ENCODE measurements at regions not wholly inside any gene's neighbourhood (a gene's known extent, or its start where the extent isn't known, plus 50 kb on each side); places are given as distances from the start of the nearest gene placed in this dataset.

GRCh38 chr4:96755569-96756484 lies 915.9 kb downstream of the PDHA2 start:
- no peak for TF ChIP-seq CTCF (IDR thresholded peaks at IDR 0.05)
- Histone ChIP-seq H3K27ac (no peak overlapping the region), H3K4me3 (no peak overlapping the region)
- no peak for DNase-seq (ENCODE audit: low spot score)

GRCh38 chr4:96756584-96756983 lies 916.7 kb downstream of the PDHA2 start:
- no peak for DNase-seq (ENCODE audit: low spot score)
- H3K27ac ChIP-seq: no peak overlapping the region
- H3K4me3 ChIP-seq: no peak overlapping the region
- TF ChIP-seq CTCF (IDR thresholded peaks at IDR 0.05): no peak

- Histone ChIP-seq H3K27ac (no peak overlapping the region), H3K4me3 (no peak overlapping the region)
- no peak for TF ChIP-seq CTCF (IDR thresholded peaks at IDR 0.05)
- no peak for DNase-seq (ENCODE audit: low spot score)
Observed at GRCh38 chr4:96763546-96763945, 923.7 kb downstream of the PDHA2 start.

GRCh38 chr4:96766359-96766758 lies 926.5 kb downstream of the PDHA2 start:
- Histone ChIP-seq H3K27ac (no peak overlapping the region), H3K4me3 (no peak overlapping the region)
- DNase-seq (ENCODE audit: low spot score): no peak
- TF ChIP-seq CTCF (IDR thresholded peaks at IDR 0.05): no peak

- no peak for DNase-seq (ENCODE audit: low spot score)
- Histone ChIP-seq H3K27ac (no peak overlapping the region), H3K4me3 (no peak overlapping the region)
- no peak for TF ChIP-seq CTCF (IDR thresholded peaks at IDR 0.05)
Observed at GRCh38 chr4:96767815-96768480, 928.1 kb downstream of the PDHA2 start.

GRCh38 chr4:96775501-96775900 lies 935.6 kb downstream of the PDHA2 start:
- TF ChIP-seq CTCF (IDR thresholded peaks at IDR 0.05): no peak
- H3K4me3 ChIP-seq: no peak overlapping the region
- DNase-seq (ENCODE audit: low spot score): no peak

More at GRCh38 chr4:96775501-96775900, 935.6 kb downstream of the PDHA2 start:
- no peak overlapping the region for H3K27ac ChIP-seq

Measured in coronary artery (tissue), 2 donors.